ENCODE measurements at regions not wholly inside any gene's neighbourhood (a gene's known extent, or its start where the extent isn't known, plus 50 kb on each side); places are given as distances from the start of the nearest gene placed in this dataset.
A peak's percentile ranks its signal among the peaks of the same experiment; 100 is the strongest.

- DNase-seq (ENCODE audit: low spot score): peak; percentile 44
Observed at GRCh38 chr5:171629628-171630349, 155.8 kb upstream of the SMIM23 start.

GRCh38 chr5:171630350-171631065 lies 155.1 kb upstream of the SMIM23 start:
- no peak for DNase-seq (ENCODE audit: low spot score)

GRCh38 chr5:171632616-171633015 lies 153.0 kb upstream of the SMIM23 start:
- DNase-seq (ENCODE audit: low spot score): no peak

- DNase-seq (ENCODE audit: low spot score): peak; percentile 13
Observed at GRCh38 chr5:171633776-171634470, 151.7 kb upstream of the SMIM23 start.

GRCh38 chr5:171634511-171634910 lies 151.1 kb upstream of the SMIM23 start:
- no peak for DNase-seq (ENCODE audit: low spot score)

GRCh38 chr5:171635028-171635427 lies 150.6 kb upstream of the SMIM23 start:
- no peak for DNase-seq (ENCODE audit: low spot score)

GRCh38 chr5:171635561-171636245 lies 149.9 kb upstream of the SMIM23 start:
- DNase-seq (ENCODE audit: low spot score): no peak

- no peak for DNase-seq (ENCODE audit: low spot score)
Observed at GRCh38 chr5:171637811-171638210, 147.8 kb upstream of the SMIM23 start.

- no peak for DNase-seq (ENCODE audit: low spot score)
Observed at GRCh38 chr5:171639205-171639621, 146.4 kb upstream of the SMIM23 start.

GRCh38 chr5:171639966-171640365 lies 145.7 kb upstream of the SMIM23 start:
- DNase-seq (ENCODE audit: low spot score): no peak

- no peak for DNase-seq (ENCODE audit: low spot score)
Observed at GRCh38 chr5:171640480-171640879, 145.1 kb upstream of the SMIM23 start.

- no peak for DNase-seq (ENCODE audit: low spot score)
Observed at GRCh38 chr5:171641891-171642290, 143.7 kb upstream of the SMIM23 start.

- DNase-seq (ENCODE audit: low spot score): no peak
Observed at GRCh38 chr5:171642894-171643293, 142.7 kb upstream of the SMIM23 start.

GRCh38 chr5:171644536-171644935 lies 141.1 kb upstream of the SMIM23 start:
- DNase-seq (ENCODE audit: low spot score): no peak

- DNase-seq (ENCODE audit: low spot score): no peak
Observed at GRCh38 chr5:171646102-171647042, 139.2 kb upstream of the SMIM23 start.

- peak; percentile 35 for DNase-seq (ENCODE audit: low spot score)
Observed at GRCh38 chr5:171647043-171647903, 138.3 kb upstream of the SMIM23 start.

GRCh38 chr5:171647904-171648260 lies 137.7 kb upstream of the SMIM23 start:
- DNase-seq (ENCODE audit: low spot score): no peak

- no peak for DNase-seq (ENCODE audit: low spot score)
Observed at GRCh38 chr5:171648279-171649074, 137.1 kb upstream of the SMIM23 start.

GRCh38 chr5:171649075-171649401 lies 136.6 kb upstream of the SMIM23 start:
- DNase-seq (ENCODE audit: low spot score): no peak

- no peak for DNase-seq (ENCODE audit: low spot score)
Observed at GRCh38 chr5:171650597-171650996, 135.0 kb upstream of the SMIM23 start.
